DMS153 (cell line): ENCODE measurements at regions not wholly inside any gene's neighbourhood (a gene's known extent, or its start where the extent isn't known, plus 50 kb on each side); places are given as distances from the start of the nearest gene placed in this dataset.
"Not testable (repeated sequence)": the region's sequence is repeated elsewhere in the genome, so short reads cannot be mapped to it uniquely, and the experiment has no call there.

ENCODE experiments used
- DNase-seq: peaks from one replicate; lab custom pipeline; 2025; lab: John Stamatoyannopoulos, UW

- DNase-seq, result no peak
Measured at GRCh38 chr1:70490153-70490552, 79.1 kb downstream of the CTH start.

- DNase-seq, result no peak
Measured at GRCh38 chr1:70495370-70495769, 84.3 kb downstream of the CTH start.

DNA sequence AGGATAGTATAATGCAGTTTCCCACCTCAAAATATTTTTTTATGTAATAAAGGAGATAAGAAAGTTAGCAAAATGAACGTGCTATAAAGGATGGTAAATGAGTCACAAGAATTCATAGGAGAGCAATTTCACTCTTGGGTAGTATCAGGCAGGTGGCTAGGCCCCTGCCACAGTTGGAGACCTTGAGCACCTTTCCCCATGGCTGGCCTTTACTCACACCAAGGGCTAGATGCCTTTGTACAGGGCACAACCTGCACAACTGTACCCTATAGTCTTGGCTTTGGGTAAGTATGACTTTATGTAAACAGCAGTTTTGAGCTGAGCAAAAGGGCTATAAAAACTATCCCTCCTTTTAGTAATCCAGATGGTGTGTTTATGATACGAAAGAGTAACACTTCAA is 85.1 kb downstream of the CTH start:
- DNase-seq, result no peak

DNA sequence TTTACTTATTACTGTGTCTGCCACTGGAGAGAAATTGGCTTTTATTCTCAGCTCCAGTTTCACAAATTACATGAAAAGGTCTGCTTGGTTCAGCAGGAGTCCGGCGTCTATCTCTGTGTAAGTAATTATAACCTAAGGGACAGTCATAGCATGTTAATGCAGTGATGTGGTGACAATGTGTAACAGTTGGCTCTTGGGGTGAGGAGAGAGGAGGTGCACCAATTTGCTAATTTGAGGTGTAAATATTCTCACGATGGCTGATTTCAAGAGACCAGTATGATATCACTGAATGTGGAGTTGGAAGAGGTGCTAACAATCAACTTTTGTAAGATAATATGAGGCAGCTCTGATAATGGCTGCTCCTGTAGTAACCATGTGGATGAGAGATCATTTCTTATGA is 86.1 kb downstream of the CTH start:
- no peak for DNase-seq

DNA sequence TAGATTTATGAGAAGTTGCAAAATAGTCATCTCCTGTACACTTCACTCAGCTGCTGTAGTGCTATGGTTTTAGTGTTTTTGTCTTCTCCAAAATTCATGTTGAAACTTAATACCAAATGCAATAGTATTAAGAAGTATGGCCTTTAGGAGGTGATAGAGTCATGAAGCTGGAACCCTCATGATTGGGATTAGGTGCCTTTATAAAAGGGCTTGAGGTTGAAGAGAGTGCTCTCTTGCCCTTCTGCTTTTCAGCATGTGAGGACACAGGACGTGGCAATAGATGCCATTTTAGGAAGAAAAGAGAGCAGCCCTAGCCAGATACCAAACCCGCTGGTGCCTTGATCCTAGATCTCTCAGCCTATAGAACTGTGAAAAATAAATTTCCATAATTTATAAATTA is 87.6 kb downstream of the CTH start:
- no peak for DNase-seq

DNA sequence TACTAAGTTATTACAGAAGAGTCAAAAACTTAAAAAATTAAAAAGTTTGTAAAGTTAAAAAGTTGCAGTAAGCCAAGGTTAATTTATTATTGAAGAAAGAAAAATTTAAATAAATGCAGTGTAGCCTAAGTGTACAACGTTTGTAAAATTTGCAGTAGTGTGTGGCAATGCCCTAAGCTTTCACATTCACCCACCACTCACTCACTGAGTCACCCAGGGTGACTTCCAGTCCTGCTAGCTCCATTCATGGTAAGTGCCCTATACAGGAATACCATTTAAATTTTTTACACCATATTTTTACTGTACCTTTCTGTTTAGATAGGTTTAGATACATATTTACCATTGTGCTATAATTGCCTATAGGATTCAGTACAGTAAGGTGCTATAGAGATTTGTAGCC is 88.6 kb downstream of the CTH start:
- no peak for DNase-seq

- no peak for DNase-seq
Measured at GRCh38 chr1:70503358-70503757, 92.3 kb downstream of the CTH start.

DNA sequence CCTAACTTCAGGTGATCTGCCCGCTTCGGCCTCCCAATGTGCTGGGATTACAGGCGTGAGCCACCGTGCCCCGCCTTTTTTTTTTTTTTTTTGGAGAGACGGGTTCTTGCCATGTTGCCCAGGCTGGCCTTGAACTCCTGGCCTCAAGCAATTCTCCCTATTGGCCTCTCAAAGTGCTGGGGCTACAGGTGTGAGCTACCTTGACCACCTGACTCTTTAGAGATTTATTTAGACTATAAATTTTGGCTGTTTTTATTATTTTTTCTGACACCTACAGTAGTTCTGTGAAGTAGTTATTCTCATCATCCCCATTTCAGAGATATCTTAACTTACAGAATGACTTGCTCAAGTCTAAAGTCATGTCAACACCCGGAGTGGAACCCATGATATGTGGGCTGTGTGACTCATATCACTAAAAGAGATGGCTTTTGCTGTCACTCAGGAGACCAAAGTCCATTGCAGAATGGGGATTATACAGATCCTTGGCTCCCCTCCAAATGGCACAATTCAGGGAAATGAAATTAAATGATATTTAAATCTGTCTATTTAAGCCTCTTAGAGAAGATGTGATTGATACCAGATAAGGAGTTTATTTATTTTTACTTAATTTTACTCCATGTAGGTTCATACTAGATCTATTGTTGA is 93.2 kb downstream of the CTH start:
- no peak for DNase-seq

DNA sequence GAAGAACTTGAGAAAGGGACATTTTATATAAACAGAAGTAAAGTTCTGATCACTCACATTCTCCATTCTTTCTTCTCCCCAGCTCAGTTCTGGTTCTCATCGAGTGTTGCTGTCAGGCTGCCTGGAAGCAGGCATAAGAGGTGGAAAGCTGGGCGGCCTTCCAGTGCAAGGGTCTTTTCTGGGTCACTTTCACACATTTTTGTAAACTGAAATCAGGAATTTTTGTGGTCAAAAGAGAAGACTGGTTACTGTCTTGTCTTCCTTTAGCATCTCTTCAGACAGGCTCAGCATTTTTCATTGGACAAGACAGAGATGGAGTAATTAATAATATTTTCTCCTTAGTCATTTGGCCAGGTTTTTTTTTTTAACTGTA is 93.7 kb downstream of the CTH start:
- DNase-seq, result no peak

DNA sequence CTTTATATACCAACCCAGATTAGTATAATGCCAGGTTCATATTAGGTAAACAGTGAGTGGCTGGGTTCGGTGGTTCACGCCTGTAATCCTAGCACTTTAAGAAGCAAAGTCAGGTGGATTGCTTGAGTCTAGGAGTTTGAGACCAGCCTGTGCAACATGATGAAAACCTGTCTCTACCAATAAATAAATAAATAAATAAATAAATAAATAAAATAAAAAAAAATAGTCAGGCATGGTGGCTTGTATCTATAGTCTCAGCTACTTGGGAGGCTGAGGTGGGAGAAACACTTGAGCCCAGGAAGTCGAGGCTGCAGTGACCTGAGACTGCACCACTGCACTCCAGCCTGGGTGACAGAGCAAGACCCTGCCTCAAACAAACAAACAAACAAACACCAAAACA is 96.9 kb downstream of the CTH start:
- not testable (repeated sequence) for DNase-seq

DNA sequence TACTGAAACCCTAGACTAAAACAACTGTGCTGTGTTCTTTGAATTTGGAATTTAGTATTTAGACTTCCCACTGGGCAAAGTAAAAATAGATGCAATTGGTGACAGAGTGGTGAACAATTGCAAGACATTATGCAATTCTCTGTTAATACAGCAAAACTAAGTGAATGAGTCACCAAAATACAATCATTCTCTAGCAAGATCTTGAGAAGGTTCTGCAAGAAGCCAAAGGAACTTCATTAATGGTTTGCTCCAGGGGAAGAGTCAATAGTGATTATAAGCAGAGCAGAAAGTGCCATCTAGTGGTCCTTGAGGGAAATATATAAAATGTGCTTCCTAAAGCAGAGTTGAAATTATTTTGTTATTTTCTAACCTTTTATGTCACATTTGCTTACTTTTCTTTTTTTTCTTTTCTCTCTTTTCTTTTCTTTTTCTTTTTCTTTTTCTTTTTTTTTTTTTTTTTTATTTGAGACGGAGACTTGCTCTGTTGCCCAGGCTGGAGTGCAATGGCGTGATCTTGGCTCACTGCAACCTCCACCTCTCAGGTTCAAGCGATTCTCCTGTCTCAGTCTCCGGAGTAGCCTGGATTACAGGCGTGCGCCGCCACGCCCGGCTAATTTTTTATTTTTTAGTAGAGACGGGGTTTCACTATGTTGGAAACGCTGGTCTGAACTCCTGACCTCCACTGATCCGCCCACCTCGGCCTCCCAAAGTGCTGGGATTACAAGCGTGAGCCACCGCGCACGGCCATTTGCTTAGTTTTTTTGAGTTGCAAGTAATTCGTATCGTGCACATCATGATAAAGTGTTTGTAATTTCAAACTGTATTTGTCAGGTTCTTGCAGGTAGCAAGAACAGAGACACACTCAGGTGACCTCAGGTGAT is 99.2 kb downstream of the CTH start:
- peak; percentile 24 for DNase-seq

- DNase-seq, result no peak
Measured at GRCh38 chr1:70517444-70517843, 106.4 kb downstream of the CTH start.

DNA sequence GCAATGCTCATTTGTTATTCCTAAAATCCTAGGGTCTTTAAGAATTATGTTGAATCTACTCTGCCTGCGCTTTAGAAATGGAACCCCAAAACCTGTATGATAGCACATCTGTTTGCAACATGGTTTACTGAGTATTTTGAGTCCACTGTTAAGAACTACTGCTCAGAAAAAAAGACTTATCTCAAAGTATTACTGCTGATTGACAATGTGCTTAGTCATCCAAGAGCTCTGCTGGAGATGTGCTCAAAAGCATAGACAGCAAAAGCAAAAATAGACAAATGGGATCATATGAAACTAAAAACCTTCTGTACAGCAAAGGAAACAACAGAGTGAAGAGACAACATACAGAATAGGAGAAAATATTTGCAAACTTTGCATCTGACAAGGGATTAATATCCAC is 107.0 kb downstream of the CTH start:
- no peak for DNase-seq

DNA sequence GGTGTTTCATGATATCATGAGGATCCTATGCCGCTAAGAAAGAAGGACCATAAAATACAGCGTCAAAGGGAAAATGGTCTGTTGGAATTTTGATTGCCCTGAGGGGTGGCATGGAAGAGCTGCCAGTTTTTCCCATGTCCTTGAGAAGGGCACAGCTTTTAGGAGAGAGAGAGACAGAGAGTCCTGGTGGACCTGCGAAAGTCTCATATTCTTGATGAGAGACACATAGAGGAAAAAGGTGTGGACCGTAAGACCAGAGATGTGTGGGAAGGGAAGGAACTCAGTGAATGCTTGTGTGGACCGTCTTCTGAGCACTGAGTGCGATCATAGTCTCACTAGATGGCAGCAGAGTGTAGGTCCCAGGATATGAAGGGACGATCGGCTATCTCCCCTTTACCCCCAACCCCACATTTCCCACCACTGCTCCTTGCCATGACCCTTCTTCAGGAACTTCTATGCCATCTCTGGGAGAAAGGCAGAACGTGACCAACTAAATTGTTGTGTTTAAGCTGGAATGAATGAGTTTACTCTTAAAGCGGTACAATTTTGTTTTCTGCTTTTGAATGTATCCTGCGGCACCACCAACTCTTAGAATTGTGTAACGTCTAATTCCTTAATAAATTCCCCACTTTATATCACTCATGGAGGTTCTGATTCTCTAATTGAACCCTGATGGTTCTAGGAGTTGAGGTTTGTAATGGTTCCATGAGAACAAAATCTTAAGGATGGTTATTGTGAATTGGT is 117.7 kb downstream of the CTH start:
- DNase-seq, result no peak

GRCh38 chr1:70536708-70537366 is 125.8 kb downstream of the CTH start:
- no peak for DNase-seq

DNA sequence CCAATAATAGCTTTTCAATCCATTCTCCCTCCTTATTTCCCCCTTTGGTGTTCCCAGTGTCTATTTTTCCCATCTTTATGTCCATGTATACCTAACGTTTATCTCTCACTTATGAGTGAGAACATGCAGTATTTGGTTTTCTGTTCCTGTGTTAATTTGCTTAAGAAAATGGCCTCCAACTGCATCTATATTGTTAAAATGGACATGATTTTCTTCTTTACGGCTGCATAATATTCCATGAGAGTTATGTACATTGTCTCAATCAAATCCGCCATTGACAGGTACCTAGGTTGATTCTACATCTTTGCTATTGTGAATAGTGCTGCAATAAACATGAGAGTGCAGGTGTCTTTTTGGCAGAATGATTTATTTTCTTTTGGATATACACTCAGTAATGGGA is 126.7 kb downstream of the CTH start:
- DNase-seq, result no peak

GRCh38 chr1:70542030-70542429 is 131.0 kb downstream of the CTH start:
- no peak for DNase-seq

DNA sequence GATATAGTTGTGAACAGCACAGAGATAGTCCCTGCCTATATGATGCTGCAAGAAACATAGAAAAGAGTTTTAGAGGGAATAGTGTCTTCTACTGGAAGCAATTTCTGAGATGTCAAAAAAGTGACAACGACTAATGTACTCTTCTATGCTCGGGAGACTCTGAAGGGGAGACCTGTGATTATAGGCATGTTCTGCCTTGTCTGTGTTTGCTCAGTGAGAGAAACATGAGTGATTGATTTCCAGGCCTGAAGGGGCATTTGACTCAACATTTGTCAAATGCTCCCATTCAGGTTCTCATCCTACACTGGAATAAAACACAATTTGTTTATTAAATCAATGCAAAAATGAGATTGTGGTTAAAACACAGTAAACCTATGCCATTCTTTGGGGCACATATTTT is 131.8 kb downstream of the CTH start:
- DNase-seq, result no peak

GRCh38 chr1:70546726-70547125 is 135.7 kb downstream of the CTH start:
- DNase-seq, result no peak

DNA sequence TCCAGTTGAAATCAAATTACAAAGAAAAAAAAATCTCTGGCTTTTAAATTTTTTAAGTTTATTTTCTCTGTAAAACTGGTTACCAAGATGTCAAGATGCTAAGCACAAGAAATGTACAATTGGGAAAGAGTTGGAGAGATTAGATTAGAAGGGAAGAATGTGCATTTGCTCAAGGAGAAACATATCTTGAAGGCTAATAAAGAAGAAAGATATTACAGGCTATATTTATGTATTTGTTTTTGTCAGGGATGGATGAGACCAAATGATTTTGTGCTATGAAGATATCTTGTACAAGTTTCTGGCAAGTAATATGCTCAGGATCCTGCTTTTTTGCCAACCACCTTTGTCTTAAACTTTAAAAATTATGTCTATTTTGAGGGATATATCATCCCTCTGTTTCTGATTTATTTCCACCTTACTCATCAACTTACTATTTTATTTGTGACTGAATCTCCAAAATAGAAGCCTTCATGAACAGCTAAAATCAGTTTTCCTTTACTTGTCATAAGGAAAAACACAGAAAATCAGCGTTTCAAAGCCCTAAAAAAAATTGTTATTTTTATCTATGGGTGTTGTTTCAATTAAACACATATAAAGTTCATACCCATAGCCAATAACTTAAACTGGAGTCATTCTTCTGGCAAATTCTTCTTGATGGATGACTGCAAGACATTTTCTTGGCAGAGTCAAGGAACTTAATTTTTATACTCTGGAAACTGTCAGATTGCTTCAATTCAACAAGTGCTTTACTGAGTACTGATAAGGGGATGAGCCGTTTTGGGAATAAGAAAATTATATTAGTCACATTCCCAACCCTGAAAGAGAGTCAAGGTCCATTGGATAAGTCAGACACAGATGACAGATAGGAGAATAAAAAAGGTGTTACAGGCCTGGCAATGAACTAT is 141.8 kb downstream of the CTH start:
- DNase-seq, result no peak

- no peak for DNase-seq
Measured at GRCh38 chr1:70553567-70553956, 142.5 kb downstream of the CTH start.
